ENCODE measurements at regions not wholly inside any gene's neighbourhood (a gene's known extent, or its start where the extent isn't known, plus 50 kb on each side); places are given as distances from the start of the nearest gene placed in this dataset.

GRCh38 chr6:1018041-1018440 is 293.9 kb upstream of the FOXQ1 start:
- no peak overlapping the region for H3K4me3 ChIP-seq (replicated peaks; ENCODE audit: insufficient read depth, low read length)
- no peaks in the 10 kb centered on the region for H3K27me3 ChIP-seq (ENCODE audit: insufficient read depth, poor library complexity, severe bottlenecking)
- no peak overlapping the region for H3K27ac ChIP-seq (replicated peaks)
- DNase-seq (ENCODE audit: low read depth in 1 of 2, low spot score in 1 of 2): no peak
- TF ChIP-seq SPI1 (IDR thresholded peaks at IDR 0.05; ENCODE audit: borderline replicate concordance, low read depth) (no peak), REST (IDR thresholded peaks at IDR 0.05; ENCODE audit: insufficient replicate concordance, low read depth) (no peak), POLR2AphosphoS5 (IDR thresholded peaks at IDR 0.05; ENCODE audit: low read depth) (no peak)
- TF ChIP-seq, protein P1, sequence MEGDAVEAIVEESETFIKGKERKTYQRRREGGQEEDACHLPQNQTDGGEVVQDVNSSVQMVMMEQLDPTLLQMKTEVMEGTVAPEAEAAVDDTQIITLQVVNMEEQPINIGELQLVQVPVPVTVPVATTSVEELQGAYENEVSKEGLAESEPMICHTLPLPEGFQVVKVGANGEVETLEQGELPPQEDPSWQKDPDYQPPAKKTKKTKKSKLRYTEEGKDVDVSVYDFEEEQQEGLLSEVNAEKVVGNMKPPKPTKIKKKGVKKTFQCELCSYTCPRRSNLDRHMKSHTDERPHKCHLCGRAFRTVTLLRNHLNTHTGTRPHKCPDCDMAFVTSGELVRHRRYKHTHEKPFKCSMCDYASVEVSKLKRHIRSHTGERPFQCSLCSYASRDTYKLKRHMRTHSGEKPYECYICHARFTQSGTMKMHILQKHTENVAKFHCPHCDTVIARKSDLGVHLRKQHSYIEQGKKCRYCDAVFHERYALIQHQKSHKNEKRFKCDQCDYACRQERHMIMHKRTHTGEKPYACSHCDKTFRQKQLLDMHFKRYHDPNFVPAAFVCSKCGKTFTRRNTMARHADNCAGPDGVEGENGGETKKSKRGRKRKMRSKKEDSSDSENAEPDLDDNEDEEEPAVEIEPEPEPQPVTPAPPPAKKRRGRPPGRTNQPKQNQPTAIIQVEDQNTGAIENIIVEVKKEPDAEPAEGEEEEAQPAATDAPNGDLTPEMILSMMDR (IDR thresholded peaks at IDR 0.05; ENCODE audit: insufficient read depth, low read length): no peak

- TF ChIP-seq REST (IDR thresholded peaks at IDR 0.05; ENCODE audit: insufficient replicate concordance, low read depth): no peak
- no peak for TF ChIP-seq GABPA (IDR thresholded peaks at IDR 0.05; ENCODE audit: low read depth)
- no peak for TF ChIP-seq SPI1 (IDR thresholded peaks at IDR 0.05; ENCODE audit: borderline replicate concordance, low read depth)
- TF ChIP-seq, protein P1 (IDR thresholded peaks at IDR 0.05; ENCODE audit: insufficient read depth, low read length): no peak
- no peak for TF ChIP-seq POLR2AphosphoS5 (IDR thresholded peaks at IDR 0.05; ENCODE audit: low read depth)
- Histone ChIP-seq H3K27me3 (ENCODE audit: insufficient read depth, poor library complexity, severe bottlenecking) (no peaks in the 10 kb centered on the region), H3K4me3 (replicated peaks; ENCODE audit: insufficient read depth, low read length) (no peak overlapping the region), H3K27ac (replicated peaks) (no peak overlapping the region)
- DNase-seq (ENCODE audit: low read depth in 1 of 2, low spot score in 1 of 2): no peak
Observed at GRCh38 chr6:1016329-1017302, 295.3 kb upstream of the FOXQ1 start.

- no peak overlapping the region for H3K4me3 ChIP-seq (replicated peaks; ENCODE audit: insufficient read depth, low read length)
- TF ChIP-seq POLR2AphosphoS5 (IDR thresholded peaks at IDR 0.05; ENCODE audit: low read depth): no peak
- no peak for TF ChIP-seq REST (IDR thresholded peaks at IDR 0.05; ENCODE audit: insufficient replicate concordance, low read depth)
- TF ChIP-seq, protein P1 (IDR thresholded peaks at IDR 0.05; ENCODE audit: insufficient read depth, low read length): no peak
- TF ChIP-seq SPI1 (IDR thresholded peaks at IDR 0.05; ENCODE audit: borderline replicate concordance, low read depth): no peak
- TF ChIP-seq GABPA (IDR thresholded peaks at IDR 0.05; ENCODE audit: low read depth): no peak
- no peak overlapping the region for H3K27ac ChIP-seq (replicated peaks)
- no peaks in the 10 kb centered on the region for H3K27me3 ChIP-seq (ENCODE audit: insufficient read depth, poor library complexity, severe bottlenecking)
- no peak for DNase-seq (ENCODE audit: low read depth in 1 of 2, low spot score in 1 of 2)
Observed at GRCh38 chr6:1015825-1016224, 296.1 kb upstream of the FOXQ1 start.

Measured in HL-60 (cell line).